GM21423 (cell line): ENCODE measurements at regions not wholly inside any gene's neighbourhood (a gene's known extent, or its start where the extent isn't known, plus 50 kb on each side); places are given as distances from the start of the nearest gene placed in this dataset.
"Not testable (repeated sequence)": the region's sequence is repeated elsewhere in the genome, so short reads cannot be mapped to it uniquely, and the experiment has no call there.

Experiments used
- ATAC-seq: cut with Tn5 transposase; IDR thresholded peaks from one replicate; pipeline ENCODE4 v1.9.1; 2021; ENCODE audit warnings: mild to moderate bottlenecking, moderate library complexity; ENCODE audit not compliant: unreplicated experiment

DNA sequence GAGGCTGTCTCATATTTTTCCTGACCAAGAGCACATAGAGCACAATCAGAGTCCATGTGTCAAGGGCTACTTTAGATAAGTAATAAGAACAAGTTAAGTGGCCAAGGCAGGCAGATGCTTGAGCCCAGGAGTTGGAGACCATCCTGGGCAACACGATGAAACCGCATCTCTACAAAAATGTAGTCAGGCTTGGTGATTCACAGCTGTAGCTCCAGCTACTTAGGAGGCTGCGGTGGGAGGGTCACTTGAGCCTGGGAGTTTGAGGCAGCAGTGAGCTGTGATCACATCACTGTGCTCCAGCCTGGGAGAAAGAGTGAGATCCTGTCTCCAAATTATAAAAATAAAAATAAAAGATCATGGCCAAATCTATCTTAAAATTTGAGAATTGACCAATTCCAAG, 767.9 kb upstream of the CTNND2 start:
- no peak for ATAC-seq

- ATAC-seq, result no peak
Observed at GRCh38 chr5:12669326-12669725, 765.1 kb upstream of the CTNND2 start.

DNA sequence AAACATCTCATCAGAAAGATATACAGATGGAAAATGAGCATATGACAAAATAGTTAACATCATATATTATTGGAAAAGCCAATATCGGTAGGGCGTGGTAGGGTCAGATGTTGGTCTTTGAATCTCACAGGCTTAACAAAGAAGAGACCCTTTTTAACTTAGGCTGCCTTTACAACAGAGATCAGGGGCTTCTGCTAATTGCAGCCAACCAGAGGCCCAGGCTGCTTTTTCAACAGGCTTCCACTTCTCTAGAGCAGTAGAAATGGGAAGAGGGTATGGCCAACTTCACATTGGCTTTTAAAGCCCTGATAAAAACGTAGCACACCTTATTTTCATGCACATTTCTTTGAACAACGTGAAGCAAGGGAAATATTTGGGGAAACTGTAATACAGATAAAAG, 764.3 kb upstream of the CTNND2 start:
- ATAC-seq, result no peak

DNA sequence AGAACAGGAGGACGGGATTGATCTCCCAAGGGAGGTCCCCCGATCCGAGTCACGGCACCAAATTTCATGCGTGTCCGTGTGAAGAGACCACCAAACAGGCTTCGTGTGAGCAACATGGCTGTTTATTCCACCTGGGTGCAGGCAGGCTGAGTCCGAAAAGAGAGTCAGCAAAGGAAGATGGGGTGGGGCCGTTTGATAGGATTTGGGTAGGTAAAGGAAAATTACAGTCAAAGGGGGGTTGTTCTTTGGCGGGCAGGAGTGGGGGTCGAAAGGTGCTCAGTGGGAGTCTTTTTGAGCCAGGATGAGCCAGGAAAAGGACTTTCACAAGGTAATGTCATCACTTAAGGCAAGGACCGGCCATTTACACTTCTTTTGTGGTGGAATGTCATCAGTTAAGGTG, 763.6 kb upstream of the CTNND2 start:
- not testable (repeated sequence) for ATAC-seq

GRCh38 chr5:12665772-12666171, 761.5 kb upstream of the CTNND2 start:
- not testable (repeated sequence) for ATAC-seq

DNA sequence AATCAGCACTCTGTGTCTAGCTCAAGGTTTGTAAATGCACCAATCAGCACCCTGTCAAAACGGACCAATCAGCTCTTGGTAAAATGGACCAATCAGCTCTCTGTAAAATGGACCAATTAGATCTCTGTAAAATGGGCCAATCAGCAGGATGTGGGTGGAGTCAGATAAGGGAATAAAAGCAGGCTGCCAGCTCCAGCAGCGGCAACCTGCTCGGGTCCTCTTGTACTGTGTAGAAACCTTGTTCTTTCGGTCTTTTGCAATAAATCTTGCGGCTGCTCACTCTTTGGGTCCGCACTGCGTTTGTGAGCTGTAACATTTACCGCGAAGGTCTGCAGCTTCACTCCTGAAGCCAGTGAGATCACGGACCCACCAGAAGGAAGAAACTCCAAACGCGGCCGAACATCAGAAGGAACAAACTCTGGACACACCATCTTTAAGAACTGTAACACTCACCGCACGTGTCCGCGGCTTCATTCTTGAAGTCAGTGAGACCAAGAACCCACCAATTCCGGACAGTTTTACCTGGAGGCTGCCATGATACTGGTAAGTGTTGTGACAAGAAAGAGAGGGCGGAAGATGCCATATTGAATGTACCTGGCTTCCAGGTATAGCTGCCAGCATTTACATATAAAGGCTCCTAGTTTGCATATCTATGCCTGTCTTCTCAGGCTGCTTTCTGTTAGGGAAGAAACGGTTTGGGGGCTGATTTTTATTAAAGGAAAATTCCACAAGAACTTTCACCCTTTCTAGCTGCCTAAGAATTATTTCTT, 758.5 kb upstream of the CTNND2 start:
- ATAC-seq, result no peak

DNA sequence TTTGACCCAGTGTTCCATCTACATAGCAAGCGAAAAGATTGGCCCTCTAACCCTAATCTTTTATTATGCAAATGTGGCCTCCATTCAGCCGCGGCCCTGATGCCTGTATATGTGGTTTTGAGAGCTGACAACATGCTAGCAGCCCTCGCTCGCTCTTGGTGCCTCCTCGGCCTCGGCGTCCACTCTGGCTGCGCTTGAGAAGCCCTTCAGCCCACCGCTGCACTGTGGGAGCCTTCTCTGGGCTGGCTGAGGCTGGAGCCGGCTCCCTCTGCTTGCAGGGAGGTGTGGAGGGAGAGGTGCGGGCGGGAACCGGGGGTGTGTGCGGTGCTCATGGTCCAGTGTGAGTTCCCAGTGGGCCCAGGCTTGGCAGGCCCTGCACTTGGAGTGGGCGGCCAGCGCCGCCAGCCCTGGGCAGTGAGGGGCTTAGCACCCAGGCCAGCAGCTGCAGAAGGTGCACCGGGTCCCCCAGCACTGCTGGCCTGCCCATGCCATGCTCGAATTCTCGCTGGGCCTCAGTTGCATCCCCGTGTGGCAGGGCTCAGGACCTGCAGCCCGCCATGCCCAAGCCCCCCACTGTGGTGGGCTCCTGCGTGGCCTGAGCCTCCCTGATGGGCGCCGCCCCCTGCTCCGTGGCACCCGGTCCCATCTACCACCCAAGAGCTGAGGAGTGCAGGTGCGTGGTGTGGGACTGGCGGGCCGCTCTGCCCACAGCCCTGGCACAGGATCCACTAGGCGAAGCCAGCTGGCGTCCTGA, 757.5 kb upstream of the CTNND2 start:
- ATAC-seq, result no peak

DNA sequence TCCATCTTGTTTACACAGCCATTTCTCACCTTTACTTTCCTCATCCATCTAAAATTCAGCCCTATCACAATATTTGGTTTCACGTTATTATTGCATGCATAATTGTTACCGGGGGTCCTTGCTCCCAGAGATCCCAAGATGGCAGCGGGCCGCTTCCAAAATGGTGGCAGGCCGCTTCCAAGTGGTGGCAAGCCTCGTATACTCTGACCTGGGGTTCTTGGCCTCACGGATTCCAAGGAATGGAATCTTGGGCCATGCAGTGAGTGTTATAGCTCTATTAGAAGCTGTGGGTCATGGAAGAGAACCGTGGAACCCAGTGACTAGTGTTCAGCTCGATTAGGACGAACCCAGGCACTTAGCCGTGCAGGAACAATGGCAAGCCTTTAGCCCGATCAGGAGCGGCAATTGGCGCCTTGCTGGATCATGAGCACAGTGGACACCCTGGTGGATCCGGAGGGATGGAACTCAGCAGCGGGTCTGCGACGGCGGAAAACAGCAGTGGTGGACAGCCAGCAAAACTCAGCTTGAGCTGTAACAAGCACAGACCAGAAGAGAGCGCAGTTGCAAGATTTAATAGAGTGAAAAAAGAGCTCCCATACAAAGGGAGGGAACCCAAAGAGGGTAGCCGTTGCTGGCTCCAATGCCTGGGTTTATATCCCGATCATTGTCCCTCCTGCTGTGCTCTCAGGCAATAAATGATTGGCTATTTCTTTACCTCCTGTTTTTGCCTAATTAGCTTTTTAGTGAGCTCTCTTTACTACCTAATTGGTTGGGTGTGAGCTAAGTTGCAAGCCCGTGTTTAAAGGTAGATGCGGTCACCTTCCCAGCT, 756.2 kb upstream of the CTNND2 start:
- not testable (repeated sequence) for ATAC-seq

DNA sequence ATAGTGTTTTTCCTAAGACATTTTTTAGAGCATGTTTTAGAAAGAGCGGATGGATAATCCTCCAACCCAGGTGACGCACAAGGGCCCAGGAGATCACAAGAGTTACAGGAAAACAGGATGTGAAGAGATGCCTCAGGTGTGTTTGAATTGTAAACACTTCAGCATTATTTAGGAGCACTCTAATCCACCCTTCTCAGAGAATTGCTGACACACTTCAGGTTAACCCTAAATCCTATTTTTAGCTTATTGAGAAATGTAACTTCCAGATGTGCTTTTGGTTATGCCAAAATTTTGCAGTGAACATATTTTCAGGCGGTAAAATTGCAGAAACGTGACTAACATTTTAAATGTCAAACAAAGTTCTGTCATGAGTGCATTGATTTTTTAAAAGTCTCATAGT, 755.4 kb upstream of the CTNND2 start:
- ATAC-seq, result no peak

DNA sequence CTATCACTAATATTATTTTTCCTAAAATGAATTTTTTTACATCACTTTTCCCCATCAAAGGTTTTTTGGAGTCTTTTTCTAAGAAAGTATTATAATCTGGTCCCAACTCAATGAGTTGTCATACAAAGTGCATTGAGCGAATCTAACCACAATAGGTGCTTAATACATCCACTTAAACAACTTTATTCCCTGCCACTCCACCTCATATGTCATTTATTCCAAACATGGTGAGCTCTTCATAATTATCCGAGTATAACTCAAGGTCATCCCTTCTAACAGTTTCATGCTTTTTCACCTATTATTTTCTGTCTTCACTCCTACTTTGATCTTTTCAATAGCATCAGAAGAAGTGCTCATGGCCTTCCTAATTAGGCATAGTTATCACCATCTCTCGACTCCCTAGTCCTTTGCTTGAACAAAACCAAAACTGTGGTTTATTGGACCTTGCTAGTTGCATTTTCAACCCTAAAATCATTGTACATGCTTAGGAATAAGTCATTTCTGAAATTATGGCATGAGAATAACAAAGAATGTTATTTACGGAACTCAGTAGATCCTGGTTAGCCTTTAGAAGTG, 754.7 kb upstream of the CTNND2 start:
- no peak for ATAC-seq

GRCh38 chr5:12657914-12658474, 753.7 kb upstream of the CTNND2 start:
- not testable (repeated sequence) for ATAC-seq

- no peak for ATAC-seq
Observed at GRCh38 chr5:12655675-12656074, 751.4 kb upstream of the CTNND2 start.

GRCh38 chr5:12652201-12652600, 748.0 kb upstream of the CTNND2 start:
- no peak for ATAC-seq

DNA sequence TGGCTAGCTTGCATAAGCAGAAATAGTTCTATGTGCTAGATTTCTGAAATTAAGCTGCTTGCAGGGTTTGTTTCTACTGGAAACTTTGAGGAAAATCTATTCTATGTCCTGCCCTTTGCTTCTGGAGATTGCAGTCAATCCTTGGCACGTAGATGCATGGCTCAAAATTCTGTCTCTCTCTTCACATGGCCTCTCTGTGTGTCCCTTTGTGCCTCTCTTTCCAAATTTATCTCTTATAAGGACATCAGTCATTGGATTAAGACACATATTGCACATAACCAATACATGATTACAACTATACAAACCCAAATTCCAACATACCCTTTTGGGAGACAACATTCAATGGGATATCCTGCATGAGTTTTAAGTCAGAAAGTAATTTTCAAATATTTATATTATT, 744.3 kb upstream of the CTNND2 start:
- no peak for ATAC-seq

DNA sequence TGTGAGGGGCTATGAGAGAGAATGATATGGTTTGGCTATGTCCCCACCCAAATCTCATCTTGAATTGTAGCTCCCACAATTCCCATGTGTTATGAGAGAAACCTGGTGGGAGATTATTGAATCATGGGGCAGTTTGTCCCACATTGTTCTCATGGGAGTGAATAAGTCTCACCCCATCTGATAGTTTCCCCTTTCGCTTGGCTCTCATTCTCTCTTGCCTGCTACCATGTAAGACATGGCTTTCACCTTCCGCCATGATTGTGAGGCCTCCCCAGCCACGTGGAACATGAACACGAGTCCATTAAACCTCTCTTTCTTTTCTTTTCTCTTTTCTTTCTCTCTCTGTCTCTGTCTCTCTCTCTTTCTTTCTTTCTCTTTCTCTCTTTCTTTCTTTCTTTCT, 743.4 kb upstream of the CTNND2 start:
- ATAC-seq, result no peak

GRCh38 chr5:12645582-12645981, 741.3 kb upstream of the CTNND2 start:
- ATAC-seq, result no peak

DNA sequence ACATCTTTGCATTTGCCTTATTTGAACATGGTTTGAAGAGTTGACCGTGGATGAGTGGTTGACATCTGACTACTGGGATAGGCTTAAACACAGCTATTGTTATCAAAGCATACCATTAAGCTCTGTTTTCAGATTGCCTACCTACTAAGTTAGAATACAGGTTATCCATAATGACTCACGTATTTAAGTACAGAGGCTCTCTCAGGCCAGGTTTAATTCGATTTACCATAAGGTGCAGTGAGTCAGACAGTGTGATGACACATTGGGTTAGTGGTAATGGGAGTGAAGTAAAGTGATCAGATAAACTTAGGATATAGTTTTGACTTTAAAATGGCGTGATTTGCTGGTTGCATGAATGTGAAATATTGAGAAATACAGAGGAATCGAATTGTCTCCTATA, 732.0 kb upstream of the CTNND2 start:
- no peak for ATAC-seq

DNA sequence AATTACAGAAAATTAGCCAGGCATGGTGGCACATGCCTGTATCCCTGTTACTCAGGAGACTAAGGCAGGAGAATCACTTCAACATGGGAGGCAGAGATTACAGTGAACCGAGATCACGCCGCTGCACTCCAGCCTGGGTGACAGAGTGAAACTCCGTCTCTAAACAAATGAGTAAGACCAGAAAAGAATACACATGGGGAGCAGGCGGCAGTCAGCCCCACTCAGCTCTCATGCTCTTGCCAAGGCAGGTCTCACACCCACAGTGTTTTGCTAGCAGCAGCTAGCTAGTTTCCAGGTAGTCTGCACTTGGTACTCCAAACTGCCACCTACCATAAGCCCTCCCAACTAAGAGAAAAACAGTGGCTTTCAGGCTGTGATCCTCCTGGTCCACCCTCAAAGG, 722.3 kb upstream of the CTNND2 start:
- ATAC-seq, result no peak

GRCh38 chr5:12625667-12626263, 721.5 kb upstream of the CTNND2 start:
- ATAC-seq, result no peak

DNA sequence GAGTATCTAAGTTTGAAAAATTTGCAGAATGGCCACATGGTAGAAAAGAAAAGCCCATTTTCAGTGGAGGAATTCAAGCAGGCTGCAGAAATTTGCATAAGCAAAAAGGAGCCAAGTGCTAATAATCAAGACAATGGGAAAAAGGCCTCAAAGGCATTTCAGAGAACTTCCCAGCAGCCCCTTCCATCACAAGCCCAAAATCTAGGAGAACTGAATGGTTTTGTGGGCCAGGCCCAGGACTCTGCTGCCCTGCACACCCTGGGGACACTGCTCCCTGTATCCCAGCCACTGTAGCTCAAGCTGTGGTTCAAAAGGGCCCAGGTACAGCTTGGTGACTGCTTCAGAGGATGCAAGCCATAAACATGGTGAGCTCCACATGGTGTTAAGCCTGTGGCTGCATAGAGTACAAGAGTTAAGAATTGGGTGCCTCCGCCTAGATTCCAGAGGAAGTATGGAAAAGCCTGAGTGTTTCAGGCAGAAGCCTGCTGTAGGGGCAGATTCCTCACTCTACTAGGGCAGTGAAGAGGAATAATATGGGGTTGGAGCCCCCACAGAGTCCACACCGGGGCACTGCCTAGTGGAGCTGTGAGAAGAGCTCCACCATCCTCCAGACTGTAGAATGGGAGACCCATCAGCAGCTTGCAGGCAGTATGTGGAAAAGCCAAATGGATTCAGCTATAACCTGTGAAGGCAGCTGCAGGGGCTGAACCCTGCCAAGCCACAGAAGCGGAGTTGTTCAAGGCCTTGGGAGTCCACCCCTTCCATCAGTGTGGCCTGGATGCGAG, 720.7 kb upstream of the CTNND2 start:
- ATAC-seq, result no peak
